ENCODE measurements at regions not wholly inside any gene's neighbourhood (a gene's known extent, or its start where the extent isn't known, plus 50 kb on each side); places are given as distances from the start of the nearest gene placed in this dataset.
A peak's percentile ranks its signal among the peaks of the same experiment; 100 is the strongest.

GRCh38 chr11:106475181-106475580 is 397.7 kb downstream of the AASDHPPT start:
- Histone ChIP-seq H3K9me3 (ENCODE audit: control insufficient read depth, insufficient read depth, low read depth, low read length) (no peaks in the 10 kb centered on the region), H3K36me3 (ENCODE audit: control insufficient read depth, insufficient read depth, low read length) (no peaks in the 10 kb centered on the region), H3K4me2 (ENCODE audit: extremely low read depth, insufficient read depth, low read length) (no peak overlapping the region), H3K4me1 (ENCODE audit: control insufficient read depth, extremely low read depth, insufficient read depth, low read length) (no peaks in the 10 kb centered on the region), H3K27me3 (ENCODE audit: control insufficient read depth, insufficient read depth, low read length) (no peaks in the 10 kb centered on the region), H3K27ac (ENCODE audit: insufficient read depth, low read length) (no peak overlapping the region), H4K20me1 (ENCODE audit: control insufficient read depth, extremely low read depth, insufficient read depth, low read length) (no peaks in the 10 kb centered on the region), H2AFZ (ENCODE audit: low read length) (no peak overlapping the region), H3K79me2 (ENCODE audit: control insufficient read depth, insufficient read depth, low read length) (no peaks in the 10 kb centered on the region), H3K9ac (ENCODE audit: insufficient read depth, low read length) (no peak overlapping the region), H3K4me3 (replicated peaks in 1 of 4; ENCODE audit: control extremely low read depth in 1 of 4, insufficient read depth in 1 of 4, low read depth in 3 of 4, low read length in 4 of 4) (no peak overlapping the region)
- no peak for TF ChIP-seq EZH2 (IDR thresholded peaks at IDR 0.05; ENCODE audit: low read length, missing control alignments)
- TF ChIP-seq, protein P1, sequence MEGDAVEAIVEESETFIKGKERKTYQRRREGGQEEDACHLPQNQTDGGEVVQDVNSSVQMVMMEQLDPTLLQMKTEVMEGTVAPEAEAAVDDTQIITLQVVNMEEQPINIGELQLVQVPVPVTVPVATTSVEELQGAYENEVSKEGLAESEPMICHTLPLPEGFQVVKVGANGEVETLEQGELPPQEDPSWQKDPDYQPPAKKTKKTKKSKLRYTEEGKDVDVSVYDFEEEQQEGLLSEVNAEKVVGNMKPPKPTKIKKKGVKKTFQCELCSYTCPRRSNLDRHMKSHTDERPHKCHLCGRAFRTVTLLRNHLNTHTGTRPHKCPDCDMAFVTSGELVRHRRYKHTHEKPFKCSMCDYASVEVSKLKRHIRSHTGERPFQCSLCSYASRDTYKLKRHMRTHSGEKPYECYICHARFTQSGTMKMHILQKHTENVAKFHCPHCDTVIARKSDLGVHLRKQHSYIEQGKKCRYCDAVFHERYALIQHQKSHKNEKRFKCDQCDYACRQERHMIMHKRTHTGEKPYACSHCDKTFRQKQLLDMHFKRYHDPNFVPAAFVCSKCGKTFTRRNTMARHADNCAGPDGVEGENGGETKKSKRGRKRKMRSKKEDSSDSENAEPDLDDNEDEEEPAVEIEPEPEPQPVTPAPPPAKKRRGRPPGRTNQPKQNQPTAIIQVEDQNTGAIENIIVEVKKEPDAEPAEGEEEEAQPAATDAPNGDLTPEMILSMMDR (conservative IDR thresholded peaks at IDR 0.05 in 1 of 2, IDR thresholded peaks at IDR 0.05 in 1 of 2; ENCODE audit: low read depth in 1 of 2, low read length in 2 of 2) = no peak
- peak in 1 of 2 donors; percentile 77 for DNase-seq (ENCODE audit: low read depth in 2 of 2)

DNA sequence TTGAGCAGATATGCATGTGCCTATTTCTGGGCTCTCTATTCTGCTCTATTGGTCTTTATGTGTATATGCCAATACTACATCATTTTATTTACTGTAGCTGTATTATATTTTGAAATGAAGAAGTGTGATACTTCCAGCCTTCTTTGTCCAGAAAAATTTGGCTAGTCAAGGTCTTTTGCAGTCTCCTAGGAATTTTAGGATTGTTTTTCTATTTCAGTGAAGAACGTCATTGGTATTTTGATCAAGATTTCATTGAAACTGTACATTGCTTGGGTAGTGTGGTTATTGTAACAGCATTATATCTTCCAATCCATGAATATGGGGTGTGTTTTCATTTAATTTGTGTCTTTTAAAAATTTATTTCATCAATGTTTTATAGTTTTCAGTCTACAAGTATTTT is 400.3 kb downstream of the AASDHPPT start:
- H2AFZ ChIP-seq (ENCODE audit: low read length) = no peak overlapping the region

DNA sequence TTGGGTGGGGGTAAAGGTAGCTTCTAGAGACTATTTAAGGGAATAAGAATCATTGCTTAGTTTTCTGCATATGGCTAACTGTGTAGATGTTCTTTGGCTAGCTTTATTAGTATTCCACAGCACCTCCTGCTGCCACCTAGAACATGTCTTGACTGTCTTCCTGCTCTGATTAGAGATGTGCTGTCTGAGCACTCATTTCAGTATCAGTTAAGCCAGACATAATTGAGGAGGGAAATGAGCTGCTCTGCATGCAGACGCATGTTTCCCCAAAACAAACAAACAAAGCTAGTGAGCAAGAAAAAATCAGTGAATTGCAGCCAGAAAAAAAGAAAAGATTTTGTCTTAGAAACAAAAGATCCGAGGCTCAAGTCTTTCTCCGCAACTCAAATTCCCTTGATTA is 402.2 kb downstream of the AASDHPPT start:
- Histone ChIP-seq H3K9me3 (ENCODE audit: control insufficient read depth, insufficient read depth, low read depth, low read length) (no peaks in the 10 kb centered on the region), H3K27ac (ENCODE audit: insufficient read depth, low read length) (no peak overlapping the region), H2AFZ (ENCODE audit: low read length) (no peak overlapping the region), H3K4me2 (ENCODE audit: extremely low read depth, insufficient read depth, low read length) (no peak overlapping the region), H3K36me3 (ENCODE audit: control insufficient read depth, insufficient read depth, low read length) (no peaks in the 10 kb centered on the region), H4K20me1 (ENCODE audit: control insufficient read depth, extremely low read depth, insufficient read depth, low read length) (no peaks in the 10 kb centered on the region), H3K9ac (ENCODE audit: insufficient read depth, low read length) (no peak overlapping the region), H3K4me3 (replicated peaks in 1 of 4; ENCODE audit: control extremely low read depth in 1 of 4, insufficient read depth in 1 of 4, low read depth in 3 of 4, low read length in 4 of 4) (no peak overlapping the region), H3K27me3 (ENCODE audit: control insufficient read depth, insufficient read depth, low read length) (no peaks in the 10 kb centered on the region), H3K79me2 (ENCODE audit: control insufficient read depth, insufficient read depth, low read length) (no peaks in the 10 kb centered on the region), H3K4me1 (ENCODE audit: control insufficient read depth, extremely low read depth, insufficient read depth, low read length) (no peaks in the 10 kb centered on the region)
- no peak for TF ChIP-seq EZH2 (IDR thresholded peaks at IDR 0.05; ENCODE audit: low read length, missing control alignments)
- TF ChIP-seq, protein P1 (conservative IDR thresholded peaks at IDR 0.05 in 1 of 2, IDR thresholded peaks at IDR 0.05 in 1 of 2; ENCODE audit: low read depth in 1 of 2, low read length in 2 of 2) = no peak
- DNase-seq (ENCODE audit: low read depth in 2 of 2) = peak in 1 of 2 donors; percentile 18

More for the DNA sequence above, 400.3 kb downstream of the AASDHPPT start:
- Histone ChIP-seq H3K4me3 (replicated peaks in 1 of 4; ENCODE audit: control extremely low read depth in 1 of 4, insufficient read depth in 1 of 4, low read depth in 3 of 4, low read length in 4 of 4) (no peak overlapping the region), H4K20me1 (ENCODE audit: control insufficient read depth, extremely low read depth, insufficient read depth, low read length) (no peaks in the 10 kb centered on the region), H3K4me1 (ENCODE audit: control insufficient read depth, extremely low read depth, insufficient read depth, low read length) (no peaks in the 10 kb centered on the region), H3K79me2 (ENCODE audit: control insufficient read depth, insufficient read depth, low read length) (no peaks in the 10 kb centered on the region), H3K9ac (ENCODE audit: insufficient read depth, low read length) (no peak overlapping the region), H3K9me3 (ENCODE audit: control insufficient read depth, insufficient read depth, low read depth, low read length) (no peaks in the 10 kb centered on the region), H3K36me3 (ENCODE audit: control insufficient read depth, insufficient read depth, low read length) (no peaks in the 10 kb centered on the region), H3K4me2 (ENCODE audit: extremely low read depth, insufficient read depth, low read length) (no peak overlapping the region), H3K27me3 (ENCODE audit: control insufficient read depth, insufficient read depth, low read length) (no peaks in the 10 kb centered on the region), H3K27ac (ENCODE audit: insufficient read depth, low read length) (no peak overlapping the region)
- peak in 1 of 2 donors; percentile 34 for DNase-seq (ENCODE audit: low read depth in 2 of 2)
- TF ChIP-seq EZH2 (IDR thresholded peaks at IDR 0.05; ENCODE audit: low read length, missing control alignments) = no peak
- TF ChIP-seq, protein P1 (conservative IDR thresholded peaks at IDR 0.05 in 1 of 2, IDR thresholded peaks at IDR 0.05 in 1 of 2; ENCODE audit: low read depth in 1 of 2, low read length in 2 of 2) = no peak
